NCI-H345 treated with DMSO at 0.1 percent for 48 hours (cell line): ENCODE measurements at regions not wholly inside any gene's neighbourhood (a gene's known extent, or its start where the extent isn't known, plus 50 kb on each side); places are given as distances from the start of the nearest gene placed in this dataset.
A peak's percentile ranks its signal among the peaks of the same experiment; 100 is the strongest.

ENCODE experiments used
- DNase-seq: peaks from one replicate; lab custom pipeline; 2025; ENCODE audit not compliant: unreplicated experiment; lab: John Stamatoyannopoulos, UW

- no peak for DNase-seq
Observed at GRCh38 chr11:57100638-57101331, 81.0 kb upstream of the LRRC55 start.

GRCh38 chr11:57103899-57104605, 77.7 kb upstream of the LRRC55 start:
- DNase-seq, result no peak

DNA sequence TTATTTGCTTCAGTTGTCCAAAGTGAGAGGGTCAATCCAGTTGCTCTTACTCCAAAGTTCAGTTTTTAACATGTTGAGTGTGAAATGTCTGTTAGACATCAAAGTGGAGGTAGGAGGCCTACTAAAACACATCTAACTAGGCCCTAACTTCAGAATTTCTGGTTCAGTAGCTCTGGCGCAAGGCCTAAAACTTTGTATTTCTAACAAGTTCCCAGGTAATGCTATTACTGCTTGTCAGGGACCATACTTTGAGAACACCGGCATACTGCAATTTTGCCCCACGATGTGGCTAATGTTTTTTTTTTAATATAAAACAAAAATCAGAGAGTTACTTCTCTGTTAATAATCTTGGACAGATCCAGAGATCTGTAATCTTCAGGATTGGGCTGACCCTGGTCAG, 72.4 kb upstream of the LRRC55 start:
- DNase-seq, result no peak

DNA sequence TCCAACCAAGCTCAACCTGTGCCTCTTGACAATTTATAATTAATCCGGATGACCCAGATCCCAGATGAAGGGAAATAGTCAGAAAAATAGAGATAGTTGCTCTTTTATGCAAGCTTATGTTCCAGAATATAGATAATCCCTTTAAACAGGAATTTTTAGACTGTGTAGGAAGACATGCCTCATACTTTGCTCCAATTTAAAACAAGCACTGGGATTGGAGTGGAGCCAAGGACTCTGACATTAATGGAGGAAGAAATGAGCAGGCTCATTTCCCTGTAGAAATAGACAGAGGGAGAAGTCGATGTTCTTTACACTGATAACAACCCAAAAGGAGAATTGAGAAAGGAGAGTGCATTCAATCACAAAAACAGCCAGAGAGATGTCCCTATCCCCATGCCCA, 70.1 kb upstream of the LRRC55 start:
- no peak for DNase-seq

DNA sequence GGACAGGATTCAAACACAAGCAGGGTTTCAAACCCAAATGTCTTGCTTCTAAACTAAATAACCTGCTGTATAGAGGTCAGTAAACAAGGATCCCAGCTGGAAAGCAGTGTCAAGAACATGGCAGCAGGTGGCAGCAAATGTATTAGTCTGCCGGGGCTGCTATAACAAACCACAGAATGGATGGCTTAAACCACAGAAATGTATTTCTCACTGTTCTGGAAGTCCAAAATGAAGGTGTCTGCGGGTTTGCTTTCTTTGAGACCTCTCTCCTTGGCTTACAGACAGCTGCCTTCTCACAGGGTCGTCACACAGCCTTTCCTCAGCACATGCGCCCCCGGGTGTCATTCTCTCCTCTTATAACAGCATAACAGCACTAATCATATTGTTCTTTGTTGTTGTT, 65.1 kb upstream of the LRRC55 start:
- DNase-seq, result peak; percentile 4

GRCh38 chr11:57120192-57120965, 61.4 kb upstream of the LRRC55 start:
- no peak for DNase-seq

- no peak for DNase-seq
Observed at GRCh38 chr11:57121996-57122395, 59.8 kb upstream of the LRRC55 start.

GRCh38 chr11:57123590-57123989, 58.2 kb upstream of the LRRC55 start:
- no peak for DNase-seq

DNA sequence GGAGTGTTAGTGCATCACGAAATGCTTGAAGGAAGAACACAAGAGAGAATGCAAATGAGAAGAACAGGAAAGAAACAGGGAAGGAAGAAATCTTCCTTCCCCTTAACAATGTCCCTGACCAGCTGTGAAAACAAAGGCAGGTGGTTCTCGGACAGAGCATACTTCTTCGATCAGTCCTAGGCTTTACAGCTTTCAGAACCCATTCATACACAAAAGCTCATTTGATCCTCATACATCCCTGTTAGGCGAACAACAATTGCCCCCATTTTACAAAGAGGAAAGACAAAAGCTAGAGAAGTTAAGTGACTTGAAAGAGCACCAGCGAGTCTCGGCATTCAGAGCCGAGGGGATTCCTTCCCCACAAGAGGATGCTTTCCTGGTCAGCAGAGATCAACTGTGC, 57.2 kb upstream of the LRRC55 start:
- no peak for DNase-seq

GRCh38 chr11:57124917-57125316, 56.8 kb upstream of the LRRC55 start:
- no peak for DNase-seq

- no peak for DNase-seq
Observed at GRCh38 chr11:57126766-57127400, 54.9 kb upstream of the LRRC55 start.

- DNase-seq, result no peak
Observed at GRCh38 chr11:57131080-57131790, 50.5 kb upstream of the LRRC55 start.
